ENCODE measurements at regions not wholly inside any gene's neighbourhood (a gene's known extent, or its start where the extent isn't known, plus 50 kb on each side); places are given as distances from the start of the nearest gene placed in this dataset.

- TF ChIP-seq EZH2phosphoT487 (IDR thresholded peaks at IDR 0.05; ENCODE audit: borderline replicate concordance, low read length) (no peak), CTCF (IDR thresholded peaks at IDR 0.05; ENCODE audit: low read depth, low read length, poor library complexity, severe bottlenecking) (no peak)
- Histone ChIP-seq H3K4me3 (ENCODE audit: low read length) (no peak overlapping the region), H3F3A (ENCODE audit: control insufficient read depth, insufficient read depth) (no peaks in the 10 kb centered on the region), H3K4me2 (ENCODE audit: low read length) (no peak overlapping the region), H3K4me1 (ENCODE audit: control insufficient read depth, low read length) (no peaks in the 10 kb centered on the region), H3K9me3 (ENCODE audit: control insufficient read depth, insufficient read depth, low read length) (no peaks in the 10 kb centered on the region), H3K79me2 (ENCODE audit: control insufficient read depth, low read length) (no peaks in the 10 kb centered on the region), H3K27me3 (ENCODE audit: control insufficient read depth, low read length) (no peaks in the 10 kb centered on the region), H3K9me2 (replicated peaks; ENCODE audit: control insufficient read depth, low read length) (no peaks in the 10 kb centered on the region), H3K36me3 (ENCODE audit: control insufficient read depth, low read length) (no peaks in the 10 kb centered on the region), H4K20me1 (ENCODE audit: control insufficient read depth, insufficient read depth, low read depth, low read length) (no peaks in the 10 kb centered on the region), H3K27ac (ENCODE audit: low read depth, low read length) (no peak overlapping the region)
Measured at GRCh38 chr13:67343777-67344176, 113.6 kb upstream of the PCDH9 start.

- Histone ChIP-seq H3K27me3 (ENCODE audit: control insufficient read depth, low read length) (no peaks in the 10 kb centered on the region), H3K4me1 (ENCODE audit: control insufficient read depth, low read length) (no peaks in the 10 kb centered on the region), H3F3A (ENCODE audit: control insufficient read depth, insufficient read depth) (no peaks in the 10 kb centered on the region), H3K79me2 (ENCODE audit: control insufficient read depth, low read length) (no peaks in the 10 kb centered on the region), H3K27ac (ENCODE audit: low read depth, low read length) (no peak overlapping the region), H3K4me2 (ENCODE audit: low read length) (no peak overlapping the region), H4K20me1 (ENCODE audit: control insufficient read depth, insufficient read depth, low read depth, low read length) (no peaks in the 10 kb centered on the region), H3K9me2 (replicated peaks; ENCODE audit: control insufficient read depth, low read length) (no peaks in the 10 kb centered on the region), H3K4me3 (ENCODE audit: low read length) (no peak overlapping the region), H3K36me3 (ENCODE audit: control insufficient read depth, low read length) (no peaks in the 10 kb centered on the region), H3K9me3 (ENCODE audit: control insufficient read depth, insufficient read depth, low read length) (no peaks in the 10 kb centered on the region)
- no peak for TF ChIP-seq CTCF (IDR thresholded peaks at IDR 0.05; ENCODE audit: low read depth, low read length, poor library complexity, severe bottlenecking)
- no peak for TF ChIP-seq EZH2phosphoT487 (IDR thresholded peaks at IDR 0.05; ENCODE audit: borderline replicate concordance, low read length)
Measured at GRCh38 chr13:67341406-67341805, 111.3 kb upstream of the PCDH9 start.

GRCh38 chr13:67330149-67330548 is 100.0 kb upstream of the PCDH9 start:
- Histone ChIP-seq H3K36me3 (ENCODE audit: control insufficient read depth, low read length) (no peaks in the 10 kb centered on the region), H3K4me3 (ENCODE audit: low read length) (no peak overlapping the region), H4K20me1 (ENCODE audit: control insufficient read depth, insufficient read depth, low read depth, low read length) (no peaks in the 10 kb centered on the region), H3K4me2 (ENCODE audit: low read length) (no peak overlapping the region), H3K79me2 (ENCODE audit: control insufficient read depth, low read length) (no peaks in the 10 kb centered on the region), H3K27me3 (ENCODE audit: control insufficient read depth, low read length) (no peaks in the 10 kb centered on the region), H3K9me3 (ENCODE audit: control insufficient read depth, insufficient read depth, low read length) (no peaks in the 10 kb centered on the region), H3K4me1 (ENCODE audit: control insufficient read depth, low read length) (no peaks in the 10 kb centered on the region), H3K9me2 (replicated peaks; ENCODE audit: control insufficient read depth, low read length) (no peaks in the 10 kb centered on the region), H3K27ac (ENCODE audit: low read depth, low read length) (no peak overlapping the region), H3F3A (ENCODE audit: control insufficient read depth, insufficient read depth) (no peaks in the 10 kb centered on the region)
- no peak for TF ChIP-seq EZH2phosphoT487 (IDR thresholded peaks at IDR 0.05; ENCODE audit: borderline replicate concordance, low read length)
- no peak for TF ChIP-seq CTCF (IDR thresholded peaks at IDR 0.05; ENCODE audit: low read depth, low read length, poor library complexity, severe bottlenecking)

GRCh38 chr13:67328895-67329294 is 98.8 kb upstream of the PCDH9 start:
- Histone ChIP-seq H3K27ac (ENCODE audit: low read depth, low read length) (no peak overlapping the region), H3K9me3 (ENCODE audit: control insufficient read depth, insufficient read depth, low read length) (no peaks in the 10 kb centered on the region), H3K36me3 (ENCODE audit: control insufficient read depth, low read length) (no peaks in the 10 kb centered on the region), H4K20me1 (ENCODE audit: control insufficient read depth, insufficient read depth, low read depth, low read length) (no peaks in the 10 kb centered on the region), H3K4me3 (ENCODE audit: low read length) (no peak overlapping the region), H3K27me3 (ENCODE audit: control insufficient read depth, low read length) (no peaks in the 10 kb centered on the region), H3K4me1 (ENCODE audit: control insufficient read depth, low read length) (no peaks in the 10 kb centered on the region), H3K4me2 (ENCODE audit: low read length) (no peak overlapping the region), H3K9me2 (replicated peaks; ENCODE audit: control insufficient read depth, low read length) (no peaks in the 10 kb centered on the region), H3F3A (ENCODE audit: control insufficient read depth, insufficient read depth) (no peaks in the 10 kb centered on the region), H3K79me2 (ENCODE audit: control insufficient read depth, low read length) (no peaks in the 10 kb centered on the region)
- no peak for TF ChIP-seq EZH2phosphoT487 (IDR thresholded peaks at IDR 0.05; ENCODE audit: borderline replicate concordance, low read length)

Data from DOHH2 (cell line).